ENCODE measurements at regions not wholly inside any gene's neighbourhood (a gene's known extent, or its start where the extent isn't known, plus 50 kb on each side); places are given as distances from the start of the nearest gene placed in this dataset.

DNA sequence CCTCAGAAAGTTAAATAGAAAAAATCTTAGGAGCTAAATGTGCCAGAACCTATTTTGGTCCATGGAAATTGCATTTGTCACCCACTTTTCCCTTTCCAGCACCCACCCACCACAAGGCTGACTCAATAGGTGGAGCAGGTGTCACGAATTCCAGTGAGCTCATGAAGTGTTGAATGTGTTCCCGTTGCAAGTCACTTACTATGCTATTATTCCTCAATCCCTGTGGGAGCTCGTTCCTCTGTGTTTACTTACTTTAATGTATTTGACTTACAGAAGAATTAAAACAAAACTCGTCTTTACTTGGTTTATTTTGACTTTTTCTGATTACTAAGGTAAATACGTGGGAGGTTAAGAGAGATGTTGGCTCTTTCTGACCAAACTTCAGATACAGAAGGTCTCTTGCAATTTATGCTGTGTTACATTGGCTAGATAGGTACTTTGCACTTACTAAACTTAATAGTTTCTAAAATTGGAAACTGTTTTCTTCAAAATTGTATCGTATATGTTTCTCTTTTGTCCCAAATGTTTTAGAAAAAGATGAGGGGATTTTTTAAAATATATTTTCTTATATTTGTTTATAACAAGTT, 269.4 kb upstream of the NOVA1 start:
- TF ChIP-seq TCF7L2 (IDR thresholded peaks at IDR 0.05; ENCODE audit: borderline replicate concordance, low read depth, low read length) (no peak), ZNF175 (tag by site-specific recombination; IDR thresholded peaks at IDR 0.05) (no peak)
- TF ChIP-seq, protein P1, sequence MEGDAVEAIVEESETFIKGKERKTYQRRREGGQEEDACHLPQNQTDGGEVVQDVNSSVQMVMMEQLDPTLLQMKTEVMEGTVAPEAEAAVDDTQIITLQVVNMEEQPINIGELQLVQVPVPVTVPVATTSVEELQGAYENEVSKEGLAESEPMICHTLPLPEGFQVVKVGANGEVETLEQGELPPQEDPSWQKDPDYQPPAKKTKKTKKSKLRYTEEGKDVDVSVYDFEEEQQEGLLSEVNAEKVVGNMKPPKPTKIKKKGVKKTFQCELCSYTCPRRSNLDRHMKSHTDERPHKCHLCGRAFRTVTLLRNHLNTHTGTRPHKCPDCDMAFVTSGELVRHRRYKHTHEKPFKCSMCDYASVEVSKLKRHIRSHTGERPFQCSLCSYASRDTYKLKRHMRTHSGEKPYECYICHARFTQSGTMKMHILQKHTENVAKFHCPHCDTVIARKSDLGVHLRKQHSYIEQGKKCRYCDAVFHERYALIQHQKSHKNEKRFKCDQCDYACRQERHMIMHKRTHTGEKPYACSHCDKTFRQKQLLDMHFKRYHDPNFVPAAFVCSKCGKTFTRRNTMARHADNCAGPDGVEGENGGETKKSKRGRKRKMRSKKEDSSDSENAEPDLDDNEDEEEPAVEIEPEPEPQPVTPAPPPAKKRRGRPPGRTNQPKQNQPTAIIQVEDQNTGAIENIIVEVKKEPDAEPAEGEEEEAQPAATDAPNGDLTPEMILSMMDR (tag by site-specific recombination; IDR thresholded peaks at IDR 0.05) = no peak
- TF ChIP-seq, protein P2, sequence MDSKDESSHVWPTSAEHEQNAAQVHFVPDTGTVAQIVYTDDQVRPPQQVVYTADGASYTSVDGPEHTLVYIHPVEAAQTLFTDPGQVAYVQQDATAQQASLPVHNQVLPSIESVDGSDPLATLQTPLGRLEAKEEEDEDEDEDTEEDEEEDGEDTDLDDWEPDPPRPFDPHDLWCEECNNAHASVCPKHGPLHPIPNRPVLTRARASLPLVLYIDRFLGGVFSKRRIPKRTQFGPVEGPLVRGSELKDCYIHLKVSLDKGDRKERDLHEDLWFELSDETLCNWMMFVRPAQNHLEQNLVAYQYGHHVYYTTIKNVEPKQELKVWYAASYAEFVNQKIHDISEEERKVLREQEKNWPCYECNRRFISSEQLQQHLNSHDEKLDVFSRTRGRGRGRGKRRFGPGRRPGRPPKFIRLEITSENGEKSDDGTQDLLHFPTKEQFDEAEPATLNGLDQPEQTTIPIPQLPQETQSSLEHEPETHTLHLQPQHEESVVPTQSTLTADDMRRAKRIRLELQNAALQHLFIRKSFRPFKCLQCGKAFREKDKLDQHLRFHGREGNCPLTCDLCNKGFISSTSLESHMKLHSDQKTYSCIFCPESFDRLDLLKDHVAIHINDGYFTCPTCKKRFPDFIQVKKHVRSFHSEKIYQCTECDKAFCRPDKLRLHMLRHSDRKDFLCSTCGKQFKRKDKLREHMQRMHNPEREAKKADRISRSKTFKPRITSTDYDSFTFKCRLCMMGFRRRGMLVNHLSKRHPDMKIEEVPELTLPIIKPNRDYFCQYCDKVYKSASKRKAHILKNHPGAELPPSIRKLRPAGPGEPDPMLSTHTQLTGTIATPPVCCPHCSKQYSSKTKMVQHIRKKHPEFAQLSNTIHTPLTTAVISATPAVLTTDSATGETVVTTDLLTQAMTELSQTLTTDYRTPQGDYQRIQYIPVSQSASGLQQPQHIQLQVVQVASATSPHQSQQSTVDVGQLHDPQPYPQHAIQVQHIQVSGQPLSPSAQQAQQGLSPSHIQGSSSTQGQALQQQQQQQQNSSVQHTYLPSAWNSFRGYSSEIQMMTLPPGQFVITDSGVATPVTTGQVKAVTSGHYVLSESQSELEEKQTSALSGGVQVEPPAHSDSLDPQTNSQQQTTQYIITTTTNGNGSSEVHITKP (tag by site-specific recombination; IDR thresholded peaks at IDR 0.05) = no peak

Measured in HEK293 (cell line).